ENCODE measurements at regions not wholly inside any gene's neighbourhood (a gene's known extent, or its start where the extent isn't known, plus 50 kb on each side); places are given as distances from the start of the nearest gene placed in this dataset.

GRCh38 chr12:127043731-127044130 lies 1223.2 kb upstream of the TMEM132C start:
- POLR2A ChIA-PET (ENCODE audit: partially characterized antibody): interaction anchor here (1.5 kb wide), 1 partner anchor 8 kb away, joined by 3 read pairs; no protein-coding TSS in a partner anchor
- H2BK12ac ChIP-seq (ENCODE audit: low read depth, low read length): no peak overlapping the region
- TF ChIP-seq, protein P1, sequence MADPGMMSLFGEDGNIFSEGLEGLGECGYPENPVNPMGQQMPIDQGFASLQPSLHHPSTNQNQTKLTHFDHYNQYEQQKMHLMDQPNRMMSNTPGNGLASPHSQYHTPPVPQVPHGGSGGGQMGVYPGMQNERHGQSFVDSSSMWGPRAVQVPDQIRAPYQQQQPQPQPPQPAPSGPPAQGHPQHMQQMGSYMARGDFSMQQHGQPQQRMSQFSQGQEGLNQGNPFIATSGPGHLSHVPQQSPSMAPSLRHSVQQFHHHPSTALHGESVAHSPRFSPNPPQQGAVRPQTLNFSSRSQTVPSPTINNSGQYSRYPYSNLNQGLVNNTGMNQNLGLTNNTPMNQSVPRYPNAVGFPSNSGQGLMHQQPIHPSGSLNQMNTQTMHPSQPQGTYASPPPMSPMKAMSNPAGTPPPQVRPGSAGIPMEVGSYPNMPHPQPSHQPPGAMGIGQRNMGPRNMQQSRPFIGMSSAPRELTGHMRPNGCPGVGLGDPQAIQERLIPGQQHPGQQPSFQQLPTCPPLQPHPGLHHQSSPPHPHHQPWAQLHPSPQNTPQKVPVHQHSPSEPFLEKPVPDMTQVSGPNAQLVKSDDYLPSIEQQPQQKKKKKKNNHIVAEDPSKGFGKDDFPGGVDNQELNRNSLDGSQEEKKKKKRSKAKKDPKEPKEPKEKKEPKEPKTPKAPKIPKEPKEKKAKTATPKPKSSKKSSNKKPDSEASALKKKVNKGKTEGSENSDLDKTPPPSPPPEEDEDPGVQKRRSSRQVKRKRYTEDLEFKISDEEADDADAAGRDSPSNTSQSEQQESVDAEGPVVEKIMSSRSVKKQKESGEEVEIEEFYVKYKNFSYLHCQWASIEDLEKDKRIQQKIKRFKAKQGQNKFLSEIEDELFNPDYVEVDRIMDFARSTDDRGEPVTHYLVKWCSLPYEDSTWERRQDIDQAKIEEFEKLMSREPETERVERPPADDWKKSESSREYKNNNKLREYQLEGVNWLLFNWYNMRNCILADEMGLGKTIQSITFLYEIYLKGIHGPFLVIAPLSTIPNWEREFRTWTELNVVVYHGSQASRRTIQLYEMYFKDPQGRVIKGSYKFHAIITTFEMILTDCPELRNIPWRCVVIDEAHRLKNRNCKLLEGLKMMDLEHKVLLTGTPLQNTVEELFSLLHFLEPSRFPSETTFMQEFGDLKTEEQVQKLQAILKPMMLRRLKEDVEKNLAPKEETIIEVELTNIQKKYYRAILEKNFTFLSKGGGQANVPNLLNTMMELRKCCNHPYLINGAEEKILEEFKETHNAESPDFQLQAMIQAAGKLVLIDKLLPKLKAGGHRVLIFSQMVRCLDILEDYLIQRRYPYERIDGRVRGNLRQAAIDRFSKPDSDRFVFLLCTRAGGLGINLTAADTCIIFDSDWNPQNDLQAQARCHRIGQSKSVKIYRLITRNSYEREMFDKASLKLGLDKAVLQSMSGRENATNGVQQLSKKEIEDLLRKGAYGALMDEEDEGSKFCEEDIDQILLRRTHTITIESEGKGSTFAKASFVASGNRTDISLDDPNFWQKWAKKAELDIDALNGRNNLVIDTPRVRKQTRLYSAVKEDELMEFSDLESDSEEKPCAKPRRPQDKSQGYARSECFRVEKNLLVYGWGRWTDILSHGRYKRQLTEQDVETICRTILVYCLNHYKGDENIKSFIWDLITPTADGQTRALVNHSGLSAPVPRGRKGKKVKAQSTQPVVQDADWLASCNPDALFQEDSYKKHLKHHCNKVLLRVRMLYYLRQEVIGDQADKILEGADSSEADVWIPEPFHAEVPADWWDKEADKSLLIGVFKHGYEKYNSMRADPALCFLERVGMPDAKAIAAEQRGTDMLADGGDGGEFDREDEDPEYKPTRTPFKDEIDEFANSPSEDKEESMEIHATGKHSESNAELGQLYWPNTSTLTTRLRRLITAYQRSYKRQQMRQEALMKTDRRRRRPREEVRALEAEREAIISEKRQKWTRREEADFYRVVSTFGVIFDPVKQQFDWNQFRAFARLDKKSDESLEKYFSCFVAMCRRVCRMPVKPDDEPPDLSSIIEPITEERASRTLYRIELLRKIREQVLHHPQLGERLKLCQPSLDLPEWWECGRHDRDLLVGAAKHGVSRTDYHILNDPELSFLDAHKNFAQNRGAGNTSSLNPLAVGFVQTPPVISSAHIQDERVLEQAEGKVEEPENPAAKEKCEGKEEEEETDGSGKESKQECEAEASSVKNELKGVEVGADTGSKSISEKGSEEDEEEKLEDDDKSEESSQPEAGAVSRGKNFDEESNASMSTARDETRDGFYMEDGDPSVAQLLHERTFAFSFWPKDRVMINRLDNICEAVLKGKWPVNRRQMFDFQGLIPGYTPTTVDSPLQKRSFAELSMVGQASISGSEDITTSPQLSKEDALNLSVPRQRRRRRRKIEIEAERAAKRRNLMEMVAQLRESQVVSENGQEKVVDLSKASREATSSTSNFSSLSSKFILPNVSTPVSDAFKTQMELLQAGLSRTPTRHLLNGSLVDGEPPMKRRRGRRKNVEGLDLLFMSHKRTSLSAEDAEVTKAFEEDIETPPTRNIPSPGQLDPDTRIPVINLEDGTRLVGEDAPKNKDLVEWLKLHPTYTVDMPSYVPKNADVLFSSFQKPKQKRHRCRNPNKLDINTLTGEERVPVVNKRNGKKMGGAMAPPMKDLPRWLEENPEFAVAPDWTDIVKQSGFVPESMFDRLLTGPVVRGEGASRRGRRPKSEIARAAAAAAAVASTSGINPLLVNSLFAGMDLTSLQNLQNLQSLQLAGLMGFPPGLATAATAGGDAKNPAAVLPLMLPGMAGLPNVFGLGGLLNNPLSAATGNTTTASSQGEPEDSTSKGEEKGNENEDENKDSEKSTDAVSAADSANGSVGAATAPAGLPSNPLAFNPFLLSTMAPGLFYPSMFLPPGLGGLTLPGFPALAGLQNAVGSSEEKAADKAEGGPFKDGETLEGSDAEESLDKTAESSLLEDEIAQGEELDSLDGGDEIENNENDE (IDR thresholded peaks at IDR 0.05; ENCODE audit: insufficient replicate concordance, low read length): no peak

More at GRCh38 chr12:127043731-127044130, 1223.2 kb upstream of the TMEM132C start:
- Histone ChIP-seq H3K79me1 (ENCODE audit: low read depth, low read length) (no peaks in the 10 kb centered on the region), H2BK5ac (ENCODE audit: low read depth, low read length) (no peak overlapping the region), H2BK15ac (ENCODE audit: low read length) (no peak overlapping the region), H3K4ac (replicated peaks; ENCODE audit: insufficient read length, low read depth, low read length) (no peak overlapping the region), H3K18ac (ENCODE audit: extremely low read depth, low read length) (no peak overlapping the region), H4K20me1 (replicated peaks in 1 of 2; ENCODE audit: control insufficient read depth in 1 of 2, insufficient read depth in 2 of 2, low read length in 2 of 2) (no peaks in the 10 kb centered on the region), H3K27me3 (replicated peaks in 1 of 4; ENCODE audit: control insufficient read depth in 3 of 4, extremely low read depth in 1 of 4, insufficient read depth in 3 of 4, low read length in 3 of 4) (no peaks in the 10 kb centered on the region), H4K5ac (ENCODE audit: insufficient read length, low read depth, low read length) (no peak overlapping the region), H3K4me3 (ENCODE audit: extremely low read depth in 1 of 4, insufficient read depth in 2 of 4, low read depth in 3 of 4, low read length in 4 of 4) (no peak overlapping the region), H4K8ac (ENCODE audit: extremely low read depth, insufficient read depth, low read length) (no peak overlapping the region), H2AFZ (ENCODE audit: low read length) (no peak overlapping the region), H2AK5ac (ENCODE audit: low read depth, low read length) (no peak overlapping the region), H2BK20ac (ENCODE audit: low read length) (no peak overlapping the region), H3K23me2 (ENCODE audit: low read depth, low read length) (no peaks in the 10 kb centered on the region), H3K4me1 (replicated peaks in 1 of 4; ENCODE audit: control insufficient read depth in 3 of 4, insufficient read depth in 4 of 4, low read length in 3 of 4) (no peaks in the 10 kb centered on the region), H3K23ac (ENCODE audit: insufficient read length) (no peak overlapping the region), H4K91ac (replicated peaks; ENCODE audit: insufficient read length, low read length) (no peak overlapping the region), H3K9ac (replicated peaks in 1 of 4; ENCODE audit: extremely low read depth in 1 of 4, low read depth in 3 of 4, low read length in 3 of 4) (no peak overlapping the region), H3K27ac (ENCODE audit: low read depth, low read length) (no peak overlapping the region), H2BK120ac (replicated peaks; ENCODE audit: low read depth, low read length) (no peak overlapping the region), H3K14ac (ENCODE audit: insufficient read length) (no peak overlapping the region), H3K36me3 (ENCODE audit: control insufficient read depth in 2 of 4, insufficient read depth in 4 of 4, low read length in 3 of 4) (no peaks in the 10 kb centered on the region), H3K4me2 (ENCODE audit: insufficient read depth in 1 of 2, low read depth in 2 of 2, low read length in 2 of 2) (no peak overlapping the region), H3K56ac (replicated peaks; ENCODE audit: insufficient read length, low read depth, low read length) (no peak overlapping the region), H3K79me2 (ENCODE audit: control insufficient read depth in 1 of 2, insufficient read depth in 2 of 2, low read length in 2 of 2) (no peaks in the 10 kb centered on the region), H3K9me3 (ENCODE audit: insufficient read depth in 2 of 2, low read depth in 1 of 2, low read length in 1 of 2) (no peaks in the 10 kb centered on the region)
- no peak for DNase-seq (ENCODE audit: low read depth in 1 of 2, low spot score in 2 of 2)
- CTCF ChIA-PET (ENCODE audit: partially characterized antibody): interaction anchor here (0.9 kb wide), 1 partner anchor 65 kb away, joined by 3 read pairs; no protein-coding TSS in a partner anchor
- 94% methylated on average over 3 of the region's 3 CpGs; no CpG with 5 or more reads in 1 of the 2 experiments for WGBS, 2 experiments (ENCODE audit: extremely low coverage in 1 of 2, insufficient coverage in 1 of 2, insufficient read length in 1 of 2, insufficient replicate concordance in 2 of 2, low coverage in 1 of 2, low lambda C conversion rate in 2 of 2, missing lambda C conversion rate in 1 of 2)
- no peak for FAIRE-seq
